GM12892 (cell line): ENCODE measurements at regions not wholly inside any gene's neighbourhood (a gene's known extent, or its start where the extent isn't known, plus 50 kb on each side); places are given as distances from the start of the nearest gene placed in this dataset.

Experiments used
- DNase-seq: peaks from one replicate; pipeline ENCODE4 v3.0.0; 2011; ENCODE audit not compliant: insufficient read length
- FAIRE-seq: peaks from 2 replicates; lab custom pipeline; 2011; peaks lifted over from hg19 to GRCh38; lab: Jason Lieb, UNC
- POLR2A ChIP-seq: IDR thresholded peaks from 2 replicates; pipeline ENCODE4 v1.6.1; 2011; ENCODE audit warnings: low read depth, low read length, control low read depth
- POLR2AphosphoS5 ChIP-seq: IDR thresholded peaks from 2 replicates; pipeline ENCODE4 v1.6.1; 2011; ENCODE audit warnings: low read depth, low read length, control low read depth
- TAF1 ChIP-seq: IDR thresholded peaks from 2 replicates; pipeline ENCODE4 v1.6.1; 2011; ENCODE audit warnings: low read depth, mild to moderate bottlenecking, control low read depth, low read length, borderline replicate concordance

GRCh38 chr2:164439885-164440284 is 181.4 kb downstream of the GRB14 start:
- FAIRE-seq (no peak), DNase-seq (no peak)
- TF ChIP-seq POLR2A (no peak), TAF1 (no peak), POLR2AphosphoS5 (no peak)

- FAIRE-seq (no peak), DNase-seq (no peak)
- TF ChIP-seq POLR2A: no peak
- no peak for TF ChIP-seq POLR2AphosphoS5
- TF ChIP-seq TAF1: no peak
Observed at GRCh38 chr2:164439235-164439634, 182.0 kb downstream of the GRB14 start.

- FAIRE-seq (no peak), DNase-seq (no peak)
- TF ChIP-seq POLR2A (no peak), POLR2AphosphoS5 (no peak), TAF1 (no peak)
Observed at GRCh38 chr2:164438490-164439205, 182.6 kb downstream of the GRB14 start.

DNA sequence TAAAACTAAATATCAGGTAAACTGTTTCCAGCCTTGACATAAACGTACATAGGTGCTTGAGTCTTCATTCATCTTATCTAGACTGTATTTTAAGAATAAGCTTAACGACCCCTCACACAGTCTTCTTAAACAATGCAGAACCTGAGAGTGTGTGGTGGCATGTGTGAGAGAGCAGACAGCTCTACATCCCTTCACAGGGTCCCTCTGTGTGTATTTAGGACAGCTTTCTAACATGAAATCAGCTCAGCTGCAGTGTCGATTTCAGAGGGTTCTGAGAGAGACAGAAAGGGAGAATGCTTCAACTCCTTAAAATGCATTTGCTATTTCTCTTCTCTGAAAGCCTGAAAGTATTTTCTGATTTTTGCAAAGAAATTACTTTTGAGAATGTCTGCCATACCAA is 185.2 kb downstream of the GRB14 start:
- FAIRE-seq: no peak
- TF ChIP-seq POLR2AphosphoS5: no peak
- TF ChIP-seq TAF1: no peak
- no peak for TF ChIP-seq POLR2A
- DNase-seq: no peak

- DNase-seq: no peak
- FAIRE-seq: no peak
- TF ChIP-seq POLR2AphosphoS5 (no peak), POLR2A (no peak), TAF1 (no peak)
Observed at GRCh38 chr2:164430166-164430783, 191.0 kb downstream of the GRB14 start.

DNA sequence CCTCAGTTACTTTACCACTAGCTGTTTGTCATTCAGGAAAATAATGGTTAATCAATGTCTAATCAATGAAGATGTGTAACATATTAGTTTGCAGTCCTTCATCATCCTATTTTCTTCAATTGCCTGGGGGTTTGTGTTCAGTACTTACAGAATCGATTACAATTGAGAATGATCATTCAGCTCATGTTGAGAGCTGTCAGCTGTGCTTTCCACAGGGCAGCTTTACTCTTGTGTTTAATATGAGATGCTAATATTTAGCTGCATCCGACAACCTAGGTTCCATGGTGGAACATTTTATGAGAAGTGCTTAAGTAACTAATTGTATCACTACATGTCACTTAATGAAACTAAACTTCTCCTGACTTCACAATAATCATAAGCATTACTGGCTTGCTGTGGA is 191.9 kb downstream of the GRB14 start:
- FAIRE-seq (no peak), DNase-seq (no peak)
- TF ChIP-seq POLR2AphosphoS5 (no peak), POLR2A (no peak), TAF1 (no peak)

DNA sequence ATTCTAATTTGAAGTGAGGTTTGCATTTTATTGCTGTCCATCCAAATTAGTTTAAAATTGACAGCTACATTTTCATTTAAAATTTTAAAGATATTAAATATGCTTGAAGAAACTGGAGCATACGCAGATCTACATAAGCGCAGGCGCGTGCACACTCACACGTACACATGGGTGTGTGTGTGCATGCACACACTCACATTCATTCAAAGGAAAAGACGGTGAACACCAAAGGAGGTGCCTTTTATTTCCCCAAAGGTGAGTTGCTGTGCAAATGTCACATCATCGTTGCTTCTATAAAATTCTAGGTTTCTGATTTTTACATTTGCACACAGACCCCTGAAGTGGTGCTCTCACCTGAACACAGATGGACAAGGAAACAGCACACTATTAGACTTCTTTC is 194.2 kb downstream of the GRB14 start:
- FAIRE-seq: no peak
- DNase-seq: no peak
- no peak for TF ChIP-seq POLR2AphosphoS5

GRCh38 chr2:164420787-164421186 is 200.5 kb downstream of the GRB14 start:
- DNase-seq: no peak
- FAIRE-seq: no peak

DNA sequence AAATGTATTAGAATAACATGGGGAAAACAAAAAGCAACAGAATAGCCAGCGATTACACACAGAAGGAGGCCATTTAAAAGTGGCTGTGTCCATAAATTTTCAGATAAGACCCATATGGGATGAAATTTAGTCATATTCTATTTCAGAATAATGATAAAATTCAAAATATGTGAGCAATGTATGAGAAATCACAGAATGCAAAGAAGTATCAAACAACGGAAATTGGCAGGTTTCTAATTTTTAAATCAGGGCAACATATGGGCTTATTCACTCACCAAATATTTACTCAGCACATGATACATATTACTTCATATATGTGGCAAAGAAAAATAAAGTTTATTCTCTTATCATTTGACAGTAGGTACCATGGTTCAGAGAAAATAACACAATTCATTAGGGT is 208.5 kb downstream of the GRB14 start:
- no peak for DNase-seq
- no peak for TF ChIP-seq POLR2A
- TF ChIP-seq POLR2AphosphoS5: no peak
- no peak for TF ChIP-seq TAF1
- FAIRE-seq: no peak

More at GRCh38 chr2:164420787-164421186, 200.5 kb downstream of the GRB14 start:
- TF ChIP-seq TAF1 (no peak), POLR2A (no peak), POLR2AphosphoS5 (no peak)

DNA sequence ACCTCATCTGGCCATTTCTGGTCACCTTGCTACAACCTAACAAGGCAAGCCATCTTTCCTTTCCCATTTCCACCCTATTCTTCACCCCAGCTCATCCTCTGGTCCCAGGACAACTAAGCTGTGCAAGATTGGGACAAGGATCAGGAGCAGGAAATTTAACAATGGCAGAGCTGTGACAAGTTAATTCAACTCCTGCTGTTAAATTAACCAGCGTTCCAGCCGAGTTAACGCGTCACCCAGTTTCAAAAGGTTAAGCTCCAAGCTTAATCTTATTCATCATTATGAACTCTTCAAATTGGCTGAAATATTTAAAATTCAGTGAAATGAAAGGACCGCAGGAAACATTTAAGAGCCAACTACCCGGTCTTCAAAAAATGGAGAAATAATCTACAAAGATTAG is 231.9 kb downstream of the GRB14 start:
- DNase-seq (no peak), FAIRE-seq (no peak)
- TF ChIP-seq POLR2A (no peak), TAF1 (no peak), POLR2AphosphoS5 (no peak)

GRCh38 chr2:164388511-164388910 is 232.8 kb downstream of the GRB14 start:
- DNase-seq: no peak
- no peak for FAIRE-seq
- TF ChIP-seq TAF1: no peak
- no peak for TF ChIP-seq POLR2AphosphoS5
- no peak for TF ChIP-seq POLR2A

- no peak for TF ChIP-seq TAF1
- no peak for TF ChIP-seq POLR2AphosphoS5
- DNase-seq (no peak), FAIRE-seq (no peak)
Observed at GRCh38 chr2:164386231-164386630, 235.1 kb downstream of the GRB14 start.

- FAIRE-seq: no peak
- no peak for TF ChIP-seq TAF1
- no peak for TF ChIP-seq POLR2AphosphoS5
- no peak for TF ChIP-seq POLR2A
- DNase-seq: no peak
Observed at GRCh38 chr2:164384434-164384833, 236.8 kb downstream of the GRB14 start.
